IMR-90 (cell line): ENCODE measurements at regions not wholly inside any gene's neighbourhood (a gene's known extent, or its start where the extent isn't known, plus 50 kb on each side); places are given as distances from the start of the nearest gene placed in this dataset.

Experiments
- ATAC-seq: fragments of 200-7000 bp; cut with Tn5 transposase; 2 replicates; pipeline ENCODE4 v1.9.1; 2020; ENCODE audit warnings: low read depth, mild to moderate bottlenecking, moderate library complexity
- BruUV-seq: library from RNA; stranded (reverse); fragments of 400-500 nt; replicated peaks from 2 replicates; lab custom pipeline; 2021; lab: Mats Ljungman, UMichigan
- CTCF ChIA-PET: fragments of 300-600 bp; formaldehyde crosslinking; extraction: SDS; loops from one replicate; lab custom pipeline; 2021; ENCODE audit warnings: antibody characterized with exemption; lab: Yijun Ruan, JAX
- POLR2A ChIA-PET: fragments of 300-600 bp; sonication (Branson Sonifier 250); formaldehyde crosslinking; loops from one replicate; lab custom pipeline; 2022; ENCODE audit warnings: antibody characterized with exemption; ENCODE audit not compliant: unreplicated experiment; lab: Charles Lee
- DNase-seq: peaks from one replicate; pipeline ENCODE4 v3.0.0; 2013
- H2AFZ ChIP-seq: replicated peaks from 2 replicates; pipeline ENCODE3; 2013; ENCODE audit warnings: low read length, mild to moderate bottlenecking; ENCODE audit not compliant: poor library complexity
- H2AK5ac ChIP-seq: 2 replicates; pipeline ENCODE4 v1.6.1; 2013; ENCODE audit warnings: low read depth, low read length, inconsistent platforms
- H2AK9ac ChIP-seq: replicated peaks from 2 replicates; pipeline ENCODE3; 2013; ENCODE audit warnings: mild to moderate bottlenecking, low read depth, low read length, moderate library complexity; ENCODE audit not compliant: poor library complexity
- H2BK120ac ChIP-seq: 2 replicates; pipeline ENCODE4 v1.6.1; 2013; ENCODE audit warnings: low read depth, low read length, inconsistent platforms
- H2BK15ac ChIP-seq: 3 replicates; pipeline ENCODE4 v1.6.1; 2013; ENCODE audit warnings: low read depth, low read length, inconsistent platforms
- H2BK20ac ChIP-seq: 2 replicates; pipeline ENCODE4 v1.6.1; 2013; ENCODE audit warnings: low read depth, mild to moderate bottlenecking, inconsistent platforms, low read length, moderate library complexity
- H2BK5ac ChIP-seq: 2 replicates; pipeline ENCODE4 v1.6.1; 2013; ENCODE audit warnings: mild to moderate bottlenecking, low read depth, low read length, inconsistent platforms; ENCODE audit not compliant: poor library complexity, severe bottlenecking
- H3K14ac ChIP-seq: replicated peaks from 2 replicates; pipeline ENCODE4 v1.6.1; 2013; ENCODE audit warnings: low read depth, low read length, inconsistent platforms
- H3K18ac ChIP-seq: 2 replicates; pipeline ENCODE4 v1.6.1; 2013; ENCODE audit warnings: low read depth, low read length, control low read depth
- H3K23ac ChIP-seq: 2 replicates; pipeline ENCODE4 v1.6.1; 2013; ENCODE audit warnings: low read depth, low read length, inconsistent platforms
- H3K27ac ChIP-seq: 2 replicates; pipeline ENCODE4 v1.5.1; 2013; ENCODE audit warnings: mild to moderate bottlenecking, control low read depth, low read length; ENCODE audit not compliant: insufficient read depth
- H3K27me3 ChIP-seq: 2 replicates; pipeline ENCODE4 v1.6.1; 2013; ENCODE audit warnings: low read length; ENCODE audit not compliant: control insufficient read depth, insufficient read depth
- H3K36me3 ChIP-seq: 2 replicates; pipeline ENCODE4 v1.6.1; 2013; ENCODE audit warnings: low read length, mixed read lengths; ENCODE audit not compliant: control insufficient read depth, insufficient read depth
- H3K4ac ChIP-seq: 2 replicates; pipeline ENCODE4 v1.6.1; 2013; ENCODE audit warnings: low read depth, low read length, inconsistent platforms
- H3K4me1 ChIP-seq: 2 replicates; pipeline ENCODE4 v1.6.1; 2013; ENCODE audit warnings: low read length, mixed read lengths; ENCODE audit not compliant: control insufficient read depth, insufficient read depth
- H3K4me2 ChIP-seq: 2 replicates; pipeline ENCODE4 v1.6.1; 2013; ENCODE audit warnings: low read depth, mild to moderate bottlenecking, control low read depth, low read length, moderate library complexity
- H3K4me3 ChIP-seq: 2 replicates; pipeline ENCODE4 v1.5.1; 2013; ENCODE audit warnings: low read depth, mild to moderate bottlenecking, control low read depth, low read length, moderate library complexity; ENCODE audit not compliant: insufficient read depth
- H3K56ac ChIP-seq: 2 replicates; pipeline ENCODE4 v1.6.1; 2013; ENCODE audit warnings: low read length, inconsistent platforms; ENCODE audit not compliant: insufficient read depth; ENCODE audit errors: extremely low read depth
- H3K79me1 ChIP-seq, 2 experiments: 2 replicates each; pipeline ENCODE4 v1.6.1; 2013; ENCODE audit warnings: low read length in 2 of 2, inconsistent platforms in 1 of 2, low read depth in 1 of 2
- H3K9ac ChIP-seq: 2 replicates; pipeline ENCODE4 v1.6.1; 2013; ENCODE audit warnings: low read depth, low read length, control low read depth
- H3K9me1 ChIP-seq: 2 replicates; pipeline ENCODE4 v1.6.1; 2013; ENCODE audit warnings: low read length, inconsistent platforms; ENCODE audit not compliant: insufficient read depth
- H3K9me3 ChIP-seq: 2 replicates; pipeline ENCODE4 v1.6.1; 2013; ENCODE audit warnings: low read length; ENCODE audit not compliant: control insufficient read depth, insufficient read depth
- H4K20me1 ChIP-seq: 2 replicates; pipeline ENCODE4 v1.6.1; 2013; ENCODE audit warnings: low read length, inconsistent platforms; ENCODE audit not compliant: insufficient read depth
- H4K5ac ChIP-seq: 2 replicates; pipeline ENCODE4 v1.6.1; 2013; ENCODE audit warnings: mild to moderate bottlenecking, low read depth, low read length, control low read depth
- H4K8ac ChIP-seq, 2 experiments: 2 replicates each; pipeline ENCODE4 v1.6.1; 2013; ENCODE audit warnings: low read depth in 2 of 2, low read length in 2 of 2, control low read depth in 1 of 2, inconsistent platforms in 1 of 2
- H4K91ac ChIP-seq: 2 replicates; pipeline ENCODE4 v1.6.1; 2013; ENCODE audit warnings: low read depth, low read length, inconsistent platforms; ENCODE audit not compliant: insufficient read depth
- MAZ ChIP-seq: IDR thresholded peaks from 2 replicates; pipeline ENCODE4 v1.6.1; 2012; ENCODE audit warnings: low read depth, mild to moderate bottlenecking, low read length, improper control_type of control experiment, moderate library complexity, borderline replicate concordance
- RCOR1 ChIP-seq: IDR thresholded peaks from 2 replicates; pipeline ENCODE4 v1.6.1; 2012; ENCODE audit warnings: mild to moderate bottlenecking, low read length, improper control_type of control experiment; ENCODE audit not compliant: insufficient replicate concordance
- WGBS, 2 experiments: methylation state at CpG; one replicate each; pipeline versions ENCODE4 v1.1.5 to v1.1.7; 2013; ENCODE audit warnings: missing lambda C conversion rate in 2 of 2; ENCODE audit not compliant: insufficient read length in 1 of 2; ENCODE audit errors: extremely low coverage in 2 of 2; 5-methylcytosine and 5-hydroxymethylcytosine counted together
- dilution Hi-C: fragments of 300-500 bp; cut with HindIII; formaldehyde crosslinking; loops from one replicate; pipeline ENCODE4 v1.14.3; 2018; ENCODE audit warnings: low sequenced_read_pairs; ENCODE audit not compliant: unreplicated experiment
- in situ Hi-C: fragments of 300-500 bp; cut with MboI; formaldehyde crosslinking; loops from 3 replicates; pipeline ENCODE4 v1.14.3; 2019; ENCODE audit warnings: low sequenced_read_pairs, inconsistent platforms, mixed read lengths
- intact Hi-C: fragments of 100-400 bp; cut with micrococcal nuclease; formaldehyde crosslinking; loops from 2 replicates; pipeline ENCODE4 v1.10.0; 2022
- TF ChIP-seq, protein P1 (sequence below): conservative IDR thresholded peaks from 2 replicates; pipeline ENCODE4 v1.5.1; 2012; ENCODE audit warnings: mild to moderate bottlenecking, low read depth, low read length, improper control_type of control experiment
- TF ChIP-seq, protein P2 (sequence below): fragments of 150-350 bp; IDR thresholded peaks from 2 replicates; pipeline ENCODE4 v1.6.1; 2017; ENCODE audit warnings: mild to moderate bottlenecking, antibody characterized with exemption, low read length, low read depth

DNA sequence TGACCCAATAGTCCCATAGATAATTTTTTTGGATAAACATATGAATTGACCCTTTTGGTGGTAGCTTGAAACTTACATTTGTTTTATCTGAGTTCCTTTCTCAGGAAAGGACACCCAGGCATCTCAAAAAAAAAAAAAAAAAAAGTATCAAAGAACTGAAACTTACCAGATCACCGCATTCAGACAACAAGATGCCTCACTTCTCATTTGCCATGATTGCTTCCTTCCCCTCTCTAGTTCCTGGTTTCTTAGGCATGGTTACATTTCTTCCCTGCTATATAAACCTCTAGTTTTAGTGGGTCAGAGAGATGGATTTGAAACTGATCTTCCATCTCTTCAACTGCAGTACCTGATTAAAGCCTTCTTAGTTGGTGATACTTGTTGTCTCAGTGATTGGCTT is 240.1 kb downstream of the ACKR3 start:
- Histone ChIP-seq H2AK5ac (no peak overlapping the region), H3K14ac (no peak overlapping the region), H3K79me1 (no peaks in the 10 kb centered on the region), H3K27me3 (no peaks in the 10 kb centered on the region), H3K36me3 (no peaks in the 10 kb centered on the region), H3K9me1 (no peaks in the 10 kb centered on the region), H3K4me3 (no peak overlapping the region), H4K91ac (no peak overlapping the region), H3K4me2 (no peak overlapping the region), H3K23ac (no peak overlapping the region), H3K9ac (no peak overlapping the region), H2BK15ac (no peak overlapping the region), H2BK120ac (no peak overlapping the region), H3K56ac (no peak overlapping the region), H3K4me1 (no peaks in the 10 kb centered on the region), H4K8ac (no peak overlapping the region), H3K4ac (no peak overlapping the region), H2BK20ac (no peak overlapping the region), H2AK9ac (no peak overlapping the region), H3K9me3 (peaks cover 15% of the 10 kb centered on the region), H3K27ac (no peak overlapping the region), H2BK5ac (no peak overlapping the region), H4K5ac (no peak overlapping the region), H3K18ac (no peak overlapping the region), H4K20me1 (no peaks in the 10 kb centered on the region), H2AFZ (no peak overlapping the region)
- no CpG with 5 or more reads among the region's 1 CpG for WGBS, 2 experiments
- DNase-seq (no peak), ATAC-seq (no peak)
- TF ChIP-seq RCOR1 (no peak), MAZ (no peak)
- TF ChIP-seq, protein P1, sequence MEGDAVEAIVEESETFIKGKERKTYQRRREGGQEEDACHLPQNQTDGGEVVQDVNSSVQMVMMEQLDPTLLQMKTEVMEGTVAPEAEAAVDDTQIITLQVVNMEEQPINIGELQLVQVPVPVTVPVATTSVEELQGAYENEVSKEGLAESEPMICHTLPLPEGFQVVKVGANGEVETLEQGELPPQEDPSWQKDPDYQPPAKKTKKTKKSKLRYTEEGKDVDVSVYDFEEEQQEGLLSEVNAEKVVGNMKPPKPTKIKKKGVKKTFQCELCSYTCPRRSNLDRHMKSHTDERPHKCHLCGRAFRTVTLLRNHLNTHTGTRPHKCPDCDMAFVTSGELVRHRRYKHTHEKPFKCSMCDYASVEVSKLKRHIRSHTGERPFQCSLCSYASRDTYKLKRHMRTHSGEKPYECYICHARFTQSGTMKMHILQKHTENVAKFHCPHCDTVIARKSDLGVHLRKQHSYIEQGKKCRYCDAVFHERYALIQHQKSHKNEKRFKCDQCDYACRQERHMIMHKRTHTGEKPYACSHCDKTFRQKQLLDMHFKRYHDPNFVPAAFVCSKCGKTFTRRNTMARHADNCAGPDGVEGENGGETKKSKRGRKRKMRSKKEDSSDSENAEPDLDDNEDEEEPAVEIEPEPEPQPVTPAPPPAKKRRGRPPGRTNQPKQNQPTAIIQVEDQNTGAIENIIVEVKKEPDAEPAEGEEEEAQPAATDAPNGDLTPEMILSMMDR, result no peak
- TF ChIP-seq, protein P2, sequence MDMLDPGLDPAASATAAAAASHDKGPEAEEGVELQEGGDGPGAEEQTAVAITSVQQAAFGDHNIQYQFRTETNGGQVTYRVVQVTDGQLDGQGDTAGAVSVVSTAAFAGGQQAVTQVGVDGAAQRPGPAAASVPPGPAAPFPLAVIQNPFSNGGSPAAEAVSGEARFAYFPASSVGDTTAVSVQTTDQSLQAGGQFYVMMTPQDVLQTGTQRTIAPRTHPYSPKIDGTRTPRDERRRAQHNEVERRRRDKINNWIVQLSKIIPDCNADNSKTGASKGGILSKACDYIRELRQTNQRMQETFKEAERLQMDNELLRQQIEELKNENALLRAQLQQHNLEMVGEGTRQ, result no peak
- dilution Hi-C loops (no loop called here), in situ Hi-C loops (no loop called here), intact Hi-C loops (no loop called here)
- no TSS peak for BruUV-seq
- CTCF ChIA-PET, result no interaction called here
- POLR2A ChIA-PET, result no interaction called here
